Osteoblast (primary cell): ENCODE measurements at regions not wholly inside any gene's neighbourhood (a gene's known extent, or its start where the extent isn't known, plus 50 kb on each side); places are given as distances from the start of the nearest gene placed in this dataset.

Source experiments
- DNase-seq: peaks from one replicate; pipeline ENCODE4 v3.0.0; 2011; ENCODE audit warnings: low spot score, mixed read lengths; ENCODE audit not compliant: insufficient read length; ENCODE audit errors: missing footprints
- H2AFZ ChIP-seq: 2 replicates; pipeline ENCODE4 v1.6.0; 2011; ENCODE audit warnings: mild to moderate bottlenecking, low read length
- H3K27ac ChIP-seq: 2 replicates; pipeline ENCODE4 v1.5.1; 2011; ENCODE audit warnings: mild to moderate bottlenecking, low read depth, low read length, moderate library complexity
- H3K27me3 ChIP-seq: 2 replicates; pipeline ENCODE4 v1.6.0; 2012; ENCODE audit warnings: mild to moderate bottlenecking, control low read depth, inconsistent platforms, low read length, moderate library complexity; ENCODE audit not compliant: insufficient read depth
- H3K36me3 ChIP-seq: 2 replicates; pipeline ENCODE4 v1.5.1; 2011; ENCODE audit warnings: mild to moderate bottlenecking, low read length, control low read depth, moderate library complexity; ENCODE audit not compliant: insufficient read depth
- H3K4me1 ChIP-seq: 2 replicates; pipeline ENCODE4 v1.5.1; 2011; ENCODE audit warnings: mild to moderate bottlenecking, low read length, control low read depth, moderate library complexity; ENCODE audit not compliant: insufficient read depth
- H3K4me2 ChIP-seq: 2 replicates; pipeline ENCODE4 v1.6.0; 2011; ENCODE audit warnings: mild to moderate bottlenecking, low read length; ENCODE audit not compliant: insufficient read depth
- H3K4me3 ChIP-seq: fragments of 200-600 bp; sonication (generic); 3 replicates; pipeline ENCODE4 v1.5.1; 2012; ENCODE audit warnings: mild to moderate bottlenecking, low read length, inconsistent platforms; ENCODE audit not compliant: insufficient read depth
- H3K79me2 ChIP-seq: 2 replicates; pipeline ENCODE4 v1.6.0; 2012; ENCODE audit warnings: mild to moderate bottlenecking, low read length, control low read depth, inconsistent platforms; ENCODE audit not compliant: insufficient read depth
- H3K9me3 ChIP-seq: 2 replicates; pipeline ENCODE4 v1.5.1; 2011; ENCODE audit warnings: low read depth, low read length, control low read depth
- H4K20me1 ChIP-seq: 2 replicates; pipeline ENCODE4 v1.6.0; 2012; ENCODE audit warnings: mild to moderate bottlenecking, low read length, control low read depth; ENCODE audit not compliant: insufficient read depth
- CTCF ChIP-seq: IDR thresholded peaks from 2 replicates; pipeline ENCODE4 v1.5.1; 2011; ENCODE audit warnings: mild to moderate bottlenecking, low read depth, low read length, moderate library complexity; ENCODE audit errors: extremely low read depth

- peaks cover 15% of the 10 kb centered on the region for H3K4me1 ChIP-seq
- H3K36me3 ChIP-seq = no peaks in the 10 kb centered on the region
- no peaks in the 10 kb centered on the region for H4K20me1 ChIP-seq
- no peak overlapping the region for H2AFZ ChIP-seq
- H3K27me3 ChIP-seq = no peaks in the 10 kb centered on the region
- TF ChIP-seq CTCF = no peak
- no peak for DNase-seq
- H3K79me2 ChIP-seq = no peaks in the 10 kb centered on the region
- no peak overlapping the region for H3K4me3 ChIP-seq
- no peak overlapping the region for H3K4me2 ChIP-seq
- no peak overlapping the region for H3K27ac ChIP-seq
- no peaks in the 10 kb centered on the region for H3K9me3 ChIP-seq
Observed at GRCh38 chr6:21349834-21350233, 243.7 kb upstream of the SOX4 start.

- no peaks in the 10 kb centered on the region for H3K36me3 ChIP-seq
- DNase-seq = no peak
- H3K79me2 ChIP-seq = no peaks in the 10 kb centered on the region
- H3K27me3 ChIP-seq = no peaks in the 10 kb centered on the region
- H4K20me1 ChIP-seq = no peaks in the 10 kb centered on the region
- peaks cover 15% of the 10 kb centered on the region for H3K4me1 ChIP-seq
- no peak overlapping the region for H3K4me2 ChIP-seq
- H2AFZ ChIP-seq = no peak overlapping the region
- H3K9me3 ChIP-seq = no peaks in the 10 kb centered on the region
- H3K27ac ChIP-seq = no peak overlapping the region
- H3K4me3 ChIP-seq = no peak overlapping the region
- TF ChIP-seq CTCF = no peak
Observed at GRCh38 chr6:21350926-21351325, 242.6 kb upstream of the SOX4 start.

GRCh38 chr6:21352131-21352530, 241.4 kb upstream of the SOX4 start:
- H3K27ac ChIP-seq = no peak overlapping the region
- no peak overlapping the region for H2AFZ ChIP-seq
- TF ChIP-seq CTCF = no peak
- no peaks in the 10 kb centered on the region for H3K27me3 ChIP-seq
- no peaks in the 10 kb centered on the region for H3K9me3 ChIP-seq
- DNase-seq = no peak
- no peaks in the 10 kb centered on the region for H3K36me3 ChIP-seq
- H3K4me2 ChIP-seq = no peak overlapping the region
- peaks cover 15% of the 10 kb centered on the region for H3K4me1 ChIP-seq
- no peaks in the 10 kb centered on the region for H3K79me2 ChIP-seq
- no peak overlapping the region for H3K4me3 ChIP-seq
- H4K20me1 ChIP-seq = no peaks in the 10 kb centered on the region

GRCh38 chr6:21354805-21355238, 238.7 kb upstream of the SOX4 start:
- Histone ChIP-seq H3K4me2 (no peak overlapping the region), H3K36me3 (no peaks in the 10 kb centered on the region), H4K20me1 (no peaks in the 10 kb centered on the region), H3K27ac (no peak overlapping the region), H3K4me1 (no peaks in the 10 kb centered on the region), H3K79me2 (no peaks in the 10 kb centered on the region), H3K4me3 (no peak overlapping the region), H3K27me3 (no peaks in the 10 kb centered on the region), H2AFZ (no peak overlapping the region), H3K9me3 (no peaks in the 10 kb centered on the region)
- no peak for TF ChIP-seq CTCF
- no peak for DNase-seq
